ENCODE measurements at regions not wholly inside any gene's neighbourhood (a gene's known extent, or its start where the extent isn't known, plus 50 kb on each side); places are given as distances from the start of the nearest gene placed in this dataset.
A peak's percentile ranks its signal among the peaks of the same experiment; 100 is the strongest.

DNA sequence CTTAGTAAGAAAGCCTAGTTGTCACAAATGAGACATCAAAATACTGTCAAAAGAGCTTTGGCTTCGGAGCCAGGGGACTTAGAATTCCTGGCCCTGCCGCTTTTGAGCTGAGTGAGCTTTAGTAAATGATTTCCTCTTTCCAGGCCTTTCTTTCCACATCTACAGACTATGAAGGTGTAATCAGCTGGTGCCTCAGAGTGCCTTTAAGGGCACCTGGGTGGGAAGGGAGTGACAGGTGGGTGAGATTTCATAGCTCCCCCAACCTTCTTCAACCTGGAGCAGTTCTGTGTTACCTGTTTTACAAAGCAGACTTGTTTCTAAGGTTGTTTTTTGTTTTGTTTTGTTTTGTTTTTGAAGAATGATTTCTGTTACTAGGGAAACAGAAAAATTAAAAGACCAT, 154.7 kb upstream of the BOD1L1 start:
- DNase-seq, result peak in 2 of 5 donors; percentile 30 to 42
- H3K9ac ChIP-seq (ENCODE audit: low read length in 3 of 3), result no peak overlapping the region
- no peaks in the 10 kb centered on the region for H3K4me1 ChIP-seq (ENCODE audit: control insufficient read depth in 2 of 3, insufficient read depth in 2 of 3, low read depth in 1 of 3, low read length in 3 of 3)
- no peak overlapping the region for H3K27ac ChIP-seq (ENCODE audit: low read depth in 2 of 2, low read length in 2 of 2)
- TF ChIP-seq, protein P1, sequence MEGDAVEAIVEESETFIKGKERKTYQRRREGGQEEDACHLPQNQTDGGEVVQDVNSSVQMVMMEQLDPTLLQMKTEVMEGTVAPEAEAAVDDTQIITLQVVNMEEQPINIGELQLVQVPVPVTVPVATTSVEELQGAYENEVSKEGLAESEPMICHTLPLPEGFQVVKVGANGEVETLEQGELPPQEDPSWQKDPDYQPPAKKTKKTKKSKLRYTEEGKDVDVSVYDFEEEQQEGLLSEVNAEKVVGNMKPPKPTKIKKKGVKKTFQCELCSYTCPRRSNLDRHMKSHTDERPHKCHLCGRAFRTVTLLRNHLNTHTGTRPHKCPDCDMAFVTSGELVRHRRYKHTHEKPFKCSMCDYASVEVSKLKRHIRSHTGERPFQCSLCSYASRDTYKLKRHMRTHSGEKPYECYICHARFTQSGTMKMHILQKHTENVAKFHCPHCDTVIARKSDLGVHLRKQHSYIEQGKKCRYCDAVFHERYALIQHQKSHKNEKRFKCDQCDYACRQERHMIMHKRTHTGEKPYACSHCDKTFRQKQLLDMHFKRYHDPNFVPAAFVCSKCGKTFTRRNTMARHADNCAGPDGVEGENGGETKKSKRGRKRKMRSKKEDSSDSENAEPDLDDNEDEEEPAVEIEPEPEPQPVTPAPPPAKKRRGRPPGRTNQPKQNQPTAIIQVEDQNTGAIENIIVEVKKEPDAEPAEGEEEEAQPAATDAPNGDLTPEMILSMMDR (IDR thresholded peaks at IDR 0.05; ENCODE audit: borderline replicate concordance, extremely low read depth, insufficient read depth), result no peak
- no peak overlapping the region for H3K4me3 ChIP-seq (ENCODE audit: low read length in 3 of 3)
- no peaks in the 10 kb centered on the region for H3K36me3 ChIP-seq (ENCODE audit: control insufficient read depth in 2 of 3, insufficient read depth in 3 of 3, low read length in 3 of 3)
- FAIRE-seq, result no peak
- H3K27me3 ChIP-seq (ENCODE audit: control insufficient read depth, insufficient read depth, low read length), result no peaks in the 10 kb centered on the region
- intact Hi-C loops (cut with DNase I), result no loop called here
- H3K9me3 ChIP-seq (ENCODE audit: control insufficient read depth in 2 of 3, insufficient read depth in 1 of 3, low read length in 3 of 3), result no peaks in the 10 kb centered on the region

DNA sequence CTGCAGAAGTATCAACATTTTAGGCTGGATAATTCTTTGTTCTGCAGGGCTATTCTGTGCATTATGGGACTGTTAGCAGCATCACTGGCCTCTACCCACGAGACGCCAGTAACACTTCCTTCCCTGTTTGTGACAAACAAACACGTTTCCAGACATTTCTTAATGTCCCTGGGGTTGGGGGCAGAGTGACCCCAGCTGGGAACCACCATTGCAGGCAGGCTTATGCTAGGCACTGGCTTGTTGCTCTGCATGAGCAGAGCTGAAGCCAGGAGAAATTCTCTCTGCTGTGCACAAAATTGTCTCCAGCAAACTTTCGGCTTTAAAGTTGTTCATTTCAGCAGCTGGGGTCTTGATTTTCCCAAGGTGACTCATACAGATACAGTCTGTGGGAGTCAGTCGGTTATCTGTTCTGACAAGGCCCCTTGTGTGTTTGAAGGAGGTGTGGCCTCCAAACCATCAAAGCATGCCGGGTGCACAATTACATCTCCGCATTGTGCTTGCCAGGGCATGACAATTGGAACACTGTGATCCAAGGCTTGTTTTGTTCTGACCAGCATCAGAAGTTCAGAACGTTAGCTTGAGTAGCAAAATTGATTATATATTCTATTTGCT, 156.4 kb upstream of the BOD1L1 start:
- Histone ChIP-seq H3K27ac (ENCODE audit: low read depth in 2 of 2, low read length in 2 of 2) (no peak overlapping the region), H3K27me3 (ENCODE audit: control insufficient read depth, insufficient read depth, low read length) (no peaks in the 10 kb centered on the region), H3K9ac (ENCODE audit: low read length in 3 of 3) (no peak overlapping the region), H3K36me3 (ENCODE audit: control insufficient read depth in 2 of 3, insufficient read depth in 3 of 3, low read length in 3 of 3) (no peaks in the 10 kb centered on the region), H3K9me3 (ENCODE audit: control insufficient read depth in 2 of 3, insufficient read depth in 1 of 3, low read length in 3 of 3) (no peaks in the 10 kb centered on the region), H3K4me3 (ENCODE audit: low read length in 3 of 3) (peak overlapping the region in 1 of 3 donors; percentile 28), H3K4me1 (ENCODE audit: control insufficient read depth in 2 of 3, insufficient read depth in 2 of 3, low read depth in 1 of 3, low read length in 3 of 3) (no peaks in the 10 kb centered on the region)
- DNase-seq (peak in 4 of 5 donors; percentile 18 to 56 (median 38)), FAIRE-seq (no peak)
- TF ChIP-seq, protein P1 (IDR thresholded peaks at IDR 0.05; ENCODE audit: borderline replicate concordance, extremely low read depth, insufficient read depth), result no peak
- intact Hi-C loops (cut with DNase I), result no loop called here

DNA sequence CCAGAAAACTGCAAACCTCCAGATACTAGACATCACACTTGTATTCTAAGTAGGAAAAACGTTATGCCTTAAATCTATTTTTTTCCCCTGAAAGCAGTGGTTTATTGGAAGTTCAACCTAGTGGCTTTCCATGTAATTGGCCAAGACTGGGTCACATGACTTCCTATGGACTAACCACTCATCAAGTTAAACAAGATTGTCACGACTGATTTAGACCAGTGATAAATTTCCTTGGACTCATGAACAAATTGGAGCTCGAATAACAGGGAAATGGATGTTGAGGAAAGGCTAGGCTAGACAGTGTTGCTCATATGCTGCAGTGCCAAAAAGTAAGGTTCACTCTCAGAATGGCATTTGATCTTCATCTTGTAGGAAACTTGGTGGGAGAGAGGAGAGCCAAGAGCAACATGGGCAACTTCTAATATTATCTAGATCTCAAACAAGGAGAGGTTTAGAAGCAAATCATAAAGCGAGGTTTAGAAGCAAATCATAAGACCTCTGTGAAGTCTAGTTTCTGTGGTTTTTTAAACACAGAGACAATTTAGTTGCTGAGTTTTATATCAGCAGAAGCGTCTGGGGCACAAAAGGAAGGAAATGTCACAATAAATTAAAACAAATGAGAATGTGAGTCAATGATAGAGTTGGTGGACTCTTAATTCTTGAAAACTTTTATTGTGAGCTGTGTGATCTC, 165.6 kb upstream of the BOD1L1 start:
- intact Hi-C loops (cut with DNase I), result no loop called here
- Histone ChIP-seq H3K27ac (ENCODE audit: low read depth in 2 of 2, low read length in 2 of 2) (no peak overlapping the region), H3K4me1 (ENCODE audit: control insufficient read depth in 2 of 3, insufficient read depth in 2 of 3, low read depth in 1 of 3, low read length in 3 of 3) (no peaks in the 10 kb centered on the region), H3K9me3 (ENCODE audit: control insufficient read depth in 2 of 3, insufficient read depth in 1 of 3, low read length in 3 of 3) (peaks cover 0 to 4% (median 1%) of the 10 kb centered on the region in 3 donors), H3K9ac (ENCODE audit: low read length in 3 of 3) (no peak overlapping the region), H3K4me3 (ENCODE audit: low read length in 3 of 3) (no peak overlapping the region), H3K36me3 (ENCODE audit: control insufficient read depth in 2 of 3, insufficient read depth in 3 of 3, low read length in 3 of 3) (no peaks in the 10 kb centered on the region), H3K27me3 (ENCODE audit: control insufficient read depth, insufficient read depth, low read length) (no peaks in the 10 kb centered on the region)
- DNase-seq, result peak in 1 of 5 donors; percentile 36
- no peak for FAIRE-seq
- TF ChIP-seq, protein P1 (IDR thresholded peaks at IDR 0.05; ENCODE audit: borderline replicate concordance, extremely low read depth, insufficient read depth), result no peak
